ENCODE measurements at regions not wholly inside any gene's neighbourhood (a gene's known extent, or its start where the extent isn't known, plus 50 kb on each side); places are given as distances from the start of the nearest gene placed in this dataset.

DNA sequence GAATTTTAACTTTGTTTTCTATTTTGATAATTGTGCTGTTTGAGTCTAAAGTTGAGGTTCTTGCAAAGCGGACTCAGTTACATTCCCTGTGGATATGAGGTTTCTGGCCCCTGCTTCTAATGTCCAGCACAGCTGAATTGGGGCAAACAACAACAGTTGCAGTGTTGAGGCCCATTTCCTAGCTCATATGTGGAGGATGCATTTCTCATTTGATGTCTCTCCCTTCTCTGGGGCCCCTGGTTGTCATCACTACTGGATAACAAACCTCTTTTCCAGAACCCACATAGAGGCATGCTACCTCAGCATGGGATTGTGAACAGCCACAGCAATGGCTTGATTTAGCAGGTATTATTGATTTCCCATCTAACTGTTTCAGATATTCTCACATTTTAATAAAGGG is 208.2 kb upstream of the VSTM2A start:
- no peak for TF ChIP-seq Cebpa-rat (IDR thresholded peaks at IDR 0.05)
- H3K4me1 ChIP-seq: no peaks in the 10 kb centered on the region
- H3K27ac ChIP-seq: no peak overlapping the region
- H3K9me3 ChIP-seq: no peaks in the 10 kb centered on the region
- no peak overlapping the region for H3K4me3 ChIP-seq
- H3K27me3 ChIP-seq: no peaks in the 10 kb centered on the region
- no peaks in the 10 kb centered on the region for H3K36me3 ChIP-seq
- H4K20me1 ChIP-seq: no peaks in the 10 kb centered on the region
- no peak overlapping the region for H3K4me2 ChIP-seq
- no peak overlapping the region for H3K9ac ChIP-seq

DNA sequence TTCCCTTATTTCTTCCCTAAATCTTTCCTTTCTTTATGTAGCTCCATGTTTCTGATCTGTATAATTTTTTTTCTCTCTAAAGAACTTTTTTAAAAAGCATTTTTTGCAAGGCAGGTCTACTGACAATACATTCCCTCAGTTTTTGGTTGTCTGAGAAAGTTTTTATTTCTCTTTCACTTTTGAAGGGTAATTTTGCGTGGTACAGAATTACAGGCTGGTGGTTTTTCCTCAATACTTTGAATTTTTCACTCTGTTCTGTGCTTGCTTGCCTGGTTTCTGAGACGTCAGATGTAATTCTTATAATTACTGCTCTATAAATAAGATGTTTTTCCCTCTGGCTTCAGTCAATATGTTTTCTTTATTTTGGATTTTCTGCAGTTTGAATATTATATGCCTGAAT is 205.4 kb upstream of the VSTM2A start:
- H3K36me3 ChIP-seq: no peaks in the 10 kb centered on the region
- no peak overlapping the region for H3K4me3 ChIP-seq
- H3K27ac ChIP-seq: no peak overlapping the region
- H3K4me2 ChIP-seq: no peak overlapping the region
- no peaks in the 10 kb centered on the region for H4K20me1 ChIP-seq
- no peaks in the 10 kb centered on the region for H3K27me3 ChIP-seq
- H3K9ac ChIP-seq: no peak overlapping the region
- H3K9me3 ChIP-seq: no peaks in the 10 kb centered on the region
- H3K4me1 ChIP-seq: no peaks in the 10 kb centered on the region
- no peak for TF ChIP-seq Cebpa-rat (IDR thresholded peaks at IDR 0.05)

DNA sequence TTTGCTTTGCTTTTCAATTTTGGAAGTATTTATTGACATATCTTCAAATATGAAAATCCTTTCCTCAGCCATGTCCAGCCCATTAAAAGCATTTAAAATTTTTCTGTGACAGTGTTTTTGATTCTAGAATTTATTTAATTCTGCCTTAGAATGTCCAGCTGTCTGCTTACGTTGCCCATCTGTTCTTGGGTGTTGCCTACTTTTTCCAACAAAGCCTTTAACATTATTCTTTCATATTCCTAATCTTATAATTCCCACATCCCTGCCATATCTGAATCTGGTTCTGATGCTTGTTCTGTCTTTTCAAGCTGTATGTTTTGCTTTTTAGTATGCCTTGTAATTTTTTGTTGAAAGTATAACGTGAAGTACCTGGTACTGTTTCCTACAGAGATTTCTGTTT is 204.7 kb upstream of the VSTM2A start:
- Histone ChIP-seq H3K9ac (no peak overlapping the region), H3K4me1 (no peaks in the 10 kb centered on the region), H3K9me3 (no peaks in the 10 kb centered on the region), H3K4me2 (no peak overlapping the region), H4K20me1 (no peaks in the 10 kb centered on the region), H3K27ac (no peak overlapping the region), H3K4me3 (no peak overlapping the region), H3K27me3 (no peaks in the 10 kb centered on the region), H3K36me3 (no peaks in the 10 kb centered on the region)
- no peak for TF ChIP-seq Cebpa-rat (IDR thresholded peaks at IDR 0.05)

DNA sequence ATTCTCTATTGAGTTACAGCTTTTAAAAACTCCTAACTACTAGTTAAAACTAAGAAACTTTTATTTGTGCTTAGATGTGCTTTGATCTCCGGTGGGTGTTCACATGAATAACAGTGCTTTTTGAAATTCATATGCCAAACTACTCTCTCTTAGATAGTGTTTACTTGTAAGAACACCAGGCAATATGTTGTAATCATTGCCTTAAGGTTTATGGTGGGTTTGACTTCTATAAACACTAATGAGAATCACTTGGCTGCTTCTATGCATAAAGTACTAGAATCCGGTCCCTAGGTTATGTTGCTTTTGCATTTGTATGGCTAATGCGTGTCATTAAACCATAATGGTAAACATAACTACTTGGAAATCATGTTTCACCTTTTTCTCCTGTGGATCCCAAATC is 203.9 kb upstream of the VSTM2A start:
- Histone ChIP-seq H3K9ac (no peak overlapping the region), H3K4me2 (no peak overlapping the region), H4K20me1 (no peaks in the 10 kb centered on the region), H3K9me3 (no peaks in the 10 kb centered on the region), H3K4me1 (no peaks in the 10 kb centered on the region), H3K27me3 (no peaks in the 10 kb centered on the region), H3K36me3 (no peaks in the 10 kb centered on the region), H3K4me3 (no peak overlapping the region), H3K27ac (no peak overlapping the region)
- no peak for TF ChIP-seq Cebpa-rat (IDR thresholded peaks at IDR 0.05)

DNA sequence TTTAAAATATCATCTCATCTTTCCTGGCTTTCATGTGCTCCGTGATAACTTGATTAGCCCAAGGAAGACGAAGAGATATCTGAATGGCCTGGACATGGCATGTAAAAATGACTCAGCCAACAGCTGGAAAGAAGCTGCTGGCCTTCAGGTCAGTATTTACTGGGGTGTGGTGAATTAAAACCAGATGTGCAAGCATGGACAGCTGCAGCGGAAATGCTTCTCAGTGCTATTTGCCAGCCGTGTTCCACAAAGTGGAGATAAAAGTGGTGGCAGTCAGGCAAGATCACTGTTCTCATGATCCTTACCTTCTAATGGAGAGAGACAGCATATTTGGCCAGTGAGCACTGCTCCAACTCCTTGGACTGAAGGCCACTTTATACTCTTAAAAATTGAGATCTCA is 203.1 kb upstream of the VSTM2A start:
- Histone ChIP-seq H3K4me1 (no peaks in the 10 kb centered on the region), H3K4me2 (no peak overlapping the region), H4K20me1 (no peaks in the 10 kb centered on the region), H3K9ac (no peak overlapping the region), H3K4me3 (no peak overlapping the region), H3K27ac (no peak overlapping the region), H3K36me3 (no peaks in the 10 kb centered on the region), H3K9me3 (no peaks in the 10 kb centered on the region), H3K27me3 (no peaks in the 10 kb centered on the region)
- no peak for TF ChIP-seq Cebpa-rat (IDR thresholded peaks at IDR 0.05)

DNA sequence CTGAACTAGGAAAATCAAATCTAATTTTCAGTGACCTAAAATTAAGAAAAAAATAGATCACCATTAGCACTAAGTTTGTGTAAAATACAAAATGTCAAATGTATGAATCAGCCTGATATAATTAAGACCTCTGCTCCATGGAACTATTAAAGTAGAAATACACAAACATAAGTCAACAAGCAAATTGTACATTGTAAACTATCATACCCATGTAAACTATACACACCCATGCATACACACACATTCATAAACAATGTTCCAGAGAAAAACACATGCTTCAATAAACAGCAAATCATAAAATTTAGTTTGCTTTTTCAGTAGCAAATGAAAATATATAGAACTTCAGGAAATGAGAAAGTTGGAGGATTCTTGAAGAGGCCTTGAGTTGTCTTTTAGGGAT is 199.7 kb upstream of the VSTM2A start:
- Histone ChIP-seq H3K27ac (no peak overlapping the region), H3K36me3 (no peaks in the 10 kb centered on the region), H3K9ac (no peak overlapping the region), H3K4me3 (no peak overlapping the region), H3K27me3 (no peaks in the 10 kb centered on the region), H4K20me1 (no peaks in the 10 kb centered on the region), H3K4me1 (no peaks in the 10 kb centered on the region), H3K9me3 (no peaks in the 10 kb centered on the region), H3K4me2 (no peak overlapping the region)
- TF ChIP-seq Cebpa-rat (IDR thresholded peaks at IDR 0.05): no peak

DNA sequence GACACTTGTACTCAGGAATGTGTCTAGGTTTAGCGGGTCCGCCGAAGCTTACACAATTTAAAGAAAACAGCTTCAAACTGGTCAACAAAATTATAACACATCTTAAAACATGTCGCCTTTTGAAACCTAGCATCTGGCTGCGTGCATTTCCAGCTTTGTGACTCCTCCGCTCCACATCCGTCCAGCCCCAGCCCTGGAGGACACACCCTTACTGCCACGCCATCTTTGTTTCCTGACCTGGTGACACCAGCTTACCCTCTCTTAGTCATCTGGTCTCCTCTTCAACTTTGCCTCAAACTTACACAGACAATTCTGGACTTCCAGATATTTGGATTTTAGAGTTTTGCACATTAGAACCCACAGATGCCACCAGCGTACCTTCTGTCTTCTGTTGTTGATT is 198.7 kb upstream of the VSTM2A start:
- TF ChIP-seq Cebpa-rat (IDR thresholded peaks at IDR 0.05): no peak
- H3K9me3 ChIP-seq: no peaks in the 10 kb centered on the region
- no peaks in the 10 kb centered on the region for H4K20me1 ChIP-seq

DNA sequence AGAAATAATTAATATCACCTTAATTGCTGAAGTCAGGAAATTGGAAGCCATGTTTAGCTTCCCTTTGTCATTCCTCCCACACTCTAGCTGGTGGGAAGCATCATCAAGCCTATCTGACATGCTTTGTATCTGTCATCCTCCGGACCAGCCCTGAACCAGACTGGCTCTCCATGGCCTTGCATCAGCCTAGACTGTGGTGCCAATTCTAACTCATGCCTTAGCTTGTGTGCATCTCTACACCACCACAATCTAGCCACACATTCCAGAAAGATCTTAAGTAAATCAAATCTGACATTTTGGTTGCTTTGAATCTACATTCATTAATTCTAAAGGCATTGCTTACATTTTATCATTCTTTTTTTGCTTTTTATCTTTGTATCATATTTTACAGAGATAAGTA is 196.4 kb upstream of the VSTM2A start:
- no peaks in the 10 kb centered on the region for H3K27me3 ChIP-seq
- no peaks in the 10 kb centered on the region for H3K9me3 ChIP-seq

More for the DNA sequence above, 198.7 kb upstream of the VSTM2A start:
- Histone ChIP-seq H3K9ac (no peak overlapping the region), H3K27me3 (no peaks in the 10 kb centered on the region), H3K4me3 (no peak overlapping the region), H3K4me1 (no peaks in the 10 kb centered on the region), H3K27ac (no peak overlapping the region), H3K4me2 (no peak overlapping the region), H3K36me3 (no peaks in the 10 kb centered on the region)

DNA sequence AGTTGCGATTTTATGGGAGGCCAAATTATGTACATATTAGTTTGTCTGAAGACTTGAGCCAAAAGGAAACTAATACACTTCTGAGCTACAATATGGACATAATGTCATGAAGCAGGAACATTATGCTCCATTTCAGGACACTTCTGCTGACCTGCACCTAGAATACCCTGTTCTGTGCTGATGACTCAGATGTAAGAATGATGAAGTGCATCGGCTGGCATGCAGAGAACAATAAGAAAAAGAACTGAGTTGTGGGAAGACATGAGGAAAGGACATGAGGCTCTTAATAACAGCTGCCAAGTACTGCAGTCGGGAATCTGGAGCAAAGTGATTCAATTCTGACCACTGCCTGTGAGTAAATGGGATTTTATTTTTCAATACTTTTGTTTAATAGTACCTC is 192.9 kb upstream of the VSTM2A start:
- no peak for TF ChIP-seq Cebpa-rat (IDR thresholded peaks at IDR 0.05)
- no peaks in the 10 kb centered on the region for H4K20me1 ChIP-seq
- H3K4me1 ChIP-seq: no peaks in the 10 kb centered on the region
- H3K27ac ChIP-seq: no peak overlapping the region
- H3K27me3 ChIP-seq: no peaks in the 10 kb centered on the region
- no peaks in the 10 kb centered on the region for H3K36me3 ChIP-seq
- no peak overlapping the region for H3K9ac ChIP-seq
- no peaks in the 10 kb centered on the region for H3K9me3 ChIP-seq
- no peak overlapping the region for H3K4me3 ChIP-seq
- H3K4me2 ChIP-seq: no peak overlapping the region

More for the DNA sequence above, 196.4 kb upstream of the VSTM2A start:
- Histone ChIP-seq H3K4me2 (no peak overlapping the region), H3K36me3 (no peaks in the 10 kb centered on the region), H3K9ac (no peak overlapping the region), H3K4me3 (no peak overlapping the region), H4K20me1 (no peaks in the 10 kb centered on the region), H3K4me1 (no peaks in the 10 kb centered on the region), H3K27ac (no peak overlapping the region)
- TF ChIP-seq Cebpa-rat (IDR thresholded peaks at IDR 0.05): no peak

DNA sequence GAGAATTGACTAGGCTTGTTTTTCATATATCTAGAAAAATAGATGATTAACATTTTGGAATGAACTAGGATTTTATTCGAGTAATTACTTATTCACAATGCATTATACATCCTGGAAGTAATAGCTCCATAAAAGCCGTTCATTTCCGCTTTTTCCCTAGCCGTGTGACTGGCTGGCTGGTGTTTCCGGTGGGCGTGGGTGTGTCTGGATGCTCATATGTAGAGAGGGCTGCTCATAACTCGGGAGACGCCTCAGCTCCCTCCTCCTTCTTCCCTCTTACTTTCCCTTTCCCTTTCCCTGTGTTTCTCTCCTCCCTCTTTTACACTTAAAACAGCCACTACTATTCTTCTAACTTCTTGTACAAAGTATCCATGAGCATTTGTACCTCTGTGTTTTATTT is 187.7 kb upstream of the VSTM2A start:
- H3K9me3 ChIP-seq: no peaks in the 10 kb centered on the region
- no peak overlapping the region for H3K9ac ChIP-seq
- no peaks in the 10 kb centered on the region for H4K20me1 ChIP-seq
- H3K27ac ChIP-seq: no peak overlapping the region
- H3K27me3 ChIP-seq: no peaks in the 10 kb centered on the region
- H3K4me1 ChIP-seq: no peaks in the 10 kb centered on the region
- H3K36me3 ChIP-seq: no peaks in the 10 kb centered on the region
- TF ChIP-seq Cebpa-rat (IDR thresholded peaks at IDR 0.05): no peak
- H3K4me2 ChIP-seq: no peak overlapping the region
- H3K4me3 ChIP-seq: no peak overlapping the region

DNA sequence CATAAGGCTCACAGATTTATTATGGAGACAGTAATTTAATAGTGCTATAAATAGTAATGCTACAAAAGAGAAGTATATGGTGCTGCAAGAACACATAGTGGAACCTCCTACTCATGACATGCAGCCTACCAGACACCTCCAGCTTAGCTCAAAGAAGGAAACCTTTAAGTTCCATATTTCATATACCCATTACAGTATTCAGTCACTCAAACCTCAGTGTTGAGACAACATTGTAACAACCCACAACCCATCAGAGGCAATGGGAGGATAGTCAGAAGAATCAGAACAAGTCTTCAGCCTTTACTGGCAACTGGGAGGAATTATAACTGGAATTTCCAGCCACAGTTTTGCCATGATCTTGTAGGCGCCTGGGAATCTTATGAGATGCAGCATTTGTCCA is 186.3 kb upstream of the VSTM2A start:
- H3K9ac ChIP-seq: no peak overlapping the region
- H3K4me2 ChIP-seq: no peak overlapping the region
- H3K36me3 ChIP-seq: no peaks in the 10 kb centered on the region
- H3K4me1 ChIP-seq: no peaks in the 10 kb centered on the region
- H3K27me3 ChIP-seq: no peaks in the 10 kb centered on the region
- H3K9me3 ChIP-seq: no peaks in the 10 kb centered on the region
- TF ChIP-seq Cebpa-rat (IDR thresholded peaks at IDR 0.05): no peak
- H4K20me1 ChIP-seq: no peaks in the 10 kb centered on the region
- H3K27ac ChIP-seq: no peak overlapping the region
- no peak overlapping the region for H3K4me3 ChIP-seq
